Upper lobe of left lung (tissue), 6 donors: ENCODE measurements at regions not wholly inside any gene's neighbourhood (a gene's known extent, or its start where the extent isn't known, plus 50 kb on each side); places are given as distances from the start of the nearest gene placed in this dataset.

Source experiments
- ATAC-seq, 2 donors: fragments of 200-7000 bp; cut with Tn5 transposase; one replicate each; pipeline ENCODE4 v1.9.1; 2022; ENCODE audit warnings: mild to moderate bottlenecking in 2 of 2, moderate library complexity in 2 of 2; ENCODE audit not compliant: low FRiP score in 2 of 2
- DNase-seq, 2 donors: peaks; one replicate each; pipeline ENCODE4 v3.0.0-alpha.2; 2019 to 2020
- H3K27ac ChIP-seq, 4 donors: fragments of 200-600 bp; sonication (generic); one replicate each; pipeline ENCODE4 v1.5.1; 2016 to 2019
- H3K27me3 ChIP-seq, 4 donors: fragments of 200-600 bp; sonication (generic); one replicate each; pipeline ENCODE4 v1.5.1; 2017 to 2019
- H3K36me3 ChIP-seq, 4 donors: fragments of 200-600 bp; sonication (generic); one replicate each; pipeline ENCODE4 v1.5.1; 2016 to 2019
- H3K4me1 ChIP-seq, 4 donors: fragments of 200-600 bp; sonication (generic); one replicate each; pipeline ENCODE4 v1.5.1; 2018 to 2019
- H3K4me3 ChIP-seq, 4 donors: fragments of 200-600 bp; sonication (generic); one replicate each; pipeline ENCODE4 v1.5.1; 2017 to 2019; ENCODE audit warnings: mild to moderate bottlenecking in 2 of 4, moderate library complexity in 1 of 4
- H3K9me3 ChIP-seq, 4 donors: fragments of 200-600 bp; sonication (generic); one replicate each; pipeline ENCODE4 v1.5.1; 2018 to 2019
- EP300 ChIP-seq, 4 donors: sonication (generic); formaldehyde crosslinking; IDR thresholded peaks; one replicate each; pipeline ENCODE4 v1.5.1; 2017; ENCODE audit warnings: antibody characterized with exemption in 4 of 4, control low read depth in 2 of 4
- POLR2A ChIP-seq, 4 donors: fragments of 450-650 bp; IDR thresholded peaks; one replicate each; pipeline ENCODE4 v1.5.1; 2016 to 2017; ENCODE audit warnings: antibody characterized with exemption in 4 of 4, mild to moderate bottlenecking in 2 of 4
- POLR2AphosphoS5 ChIP-seq, 2 donors: sonication (generic); formaldehyde crosslinking; IDR thresholded peaks; one replicate each; pipeline ENCODE4 v1.5.1; 2017; ENCODE audit warnings: antibody characterized with exemption in 2 of 2
- whole genome bisulfite sequencing, 2 donors: methylation state at CpG; one replicate each; pipeline ENCODE4 v1.1.5; 2017 to 2018; 5-methylcytosine and 5-hydroxymethylcytosine counted together
- TF ChIP-seq, protein P1 (sequence below), 6 experiments: fragments of 450-650 bp in 4 of 6; fragments of 200-600 bp in 2 of 6; sonication (generic) in 2 of 6; IDR thresholded peaks; one replicate each; pipeline ENCODE4 v1.5.1; 2016 to 2019; ENCODE audit warnings: antibody characterized with exemption in 6 of 6
- donor health status: DM: no; HTN: no; CAD: no; lungs with moderate emphysema.
- donor health status: DM: no; HTN: yes; CAD: no; lungs with severe emphysema.

DNA sequence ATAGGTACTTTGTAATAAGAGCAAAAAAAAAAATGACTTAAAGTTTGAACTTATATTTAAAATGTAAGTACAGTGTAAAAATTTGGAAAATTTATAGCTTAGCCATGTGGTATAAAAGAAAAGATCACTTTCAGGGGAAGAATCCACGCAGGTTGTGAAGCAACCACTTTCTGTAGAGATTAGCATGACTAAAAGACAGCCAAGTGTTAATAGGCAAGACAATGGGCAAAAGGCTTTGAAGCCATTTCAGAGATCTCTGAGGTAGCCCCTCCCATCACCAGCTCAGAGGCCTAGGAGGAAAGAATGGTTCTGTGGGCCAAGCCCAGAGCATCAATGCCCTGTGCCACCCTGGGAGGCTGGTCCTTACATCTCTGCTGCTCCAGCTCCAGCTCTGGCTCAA, 346.3 kb upstream of the CHD1 start:
- Histone ChIP-seq H3K9me3 (no peaks in the 10 kb centered on the region), H3K4me3 (no peak overlapping the region), H3K36me3 (no peaks in the 10 kb centered on the region), H3K27ac (no peak overlapping the region), H3K4me1 (no peaks in the 10 kb centered on the region), H3K27me3 (no peaks in the 10 kb centered on the region)
- peak in 1 of 2 donors; percentile 26 for ATAC-seq
- 82 to 90% methylated on average over 1 of the region's 1 CpG for WGBS, 2 donors
- TF ChIP-seq EP300 (IDR thresholded peaks at IDR 0.05) (no peak), POLR2AphosphoS5 (IDR thresholded peaks at IDR 0.05) (no peak), POLR2A (IDR thresholded peaks at IDR 0.05) (no peak)
- TF ChIP-seq, protein P1, sequence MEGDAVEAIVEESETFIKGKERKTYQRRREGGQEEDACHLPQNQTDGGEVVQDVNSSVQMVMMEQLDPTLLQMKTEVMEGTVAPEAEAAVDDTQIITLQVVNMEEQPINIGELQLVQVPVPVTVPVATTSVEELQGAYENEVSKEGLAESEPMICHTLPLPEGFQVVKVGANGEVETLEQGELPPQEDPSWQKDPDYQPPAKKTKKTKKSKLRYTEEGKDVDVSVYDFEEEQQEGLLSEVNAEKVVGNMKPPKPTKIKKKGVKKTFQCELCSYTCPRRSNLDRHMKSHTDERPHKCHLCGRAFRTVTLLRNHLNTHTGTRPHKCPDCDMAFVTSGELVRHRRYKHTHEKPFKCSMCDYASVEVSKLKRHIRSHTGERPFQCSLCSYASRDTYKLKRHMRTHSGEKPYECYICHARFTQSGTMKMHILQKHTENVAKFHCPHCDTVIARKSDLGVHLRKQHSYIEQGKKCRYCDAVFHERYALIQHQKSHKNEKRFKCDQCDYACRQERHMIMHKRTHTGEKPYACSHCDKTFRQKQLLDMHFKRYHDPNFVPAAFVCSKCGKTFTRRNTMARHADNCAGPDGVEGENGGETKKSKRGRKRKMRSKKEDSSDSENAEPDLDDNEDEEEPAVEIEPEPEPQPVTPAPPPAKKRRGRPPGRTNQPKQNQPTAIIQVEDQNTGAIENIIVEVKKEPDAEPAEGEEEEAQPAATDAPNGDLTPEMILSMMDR (IDR thresholded peaks at IDR 0.05): no peak
- DNase-seq: no peak

DNA sequence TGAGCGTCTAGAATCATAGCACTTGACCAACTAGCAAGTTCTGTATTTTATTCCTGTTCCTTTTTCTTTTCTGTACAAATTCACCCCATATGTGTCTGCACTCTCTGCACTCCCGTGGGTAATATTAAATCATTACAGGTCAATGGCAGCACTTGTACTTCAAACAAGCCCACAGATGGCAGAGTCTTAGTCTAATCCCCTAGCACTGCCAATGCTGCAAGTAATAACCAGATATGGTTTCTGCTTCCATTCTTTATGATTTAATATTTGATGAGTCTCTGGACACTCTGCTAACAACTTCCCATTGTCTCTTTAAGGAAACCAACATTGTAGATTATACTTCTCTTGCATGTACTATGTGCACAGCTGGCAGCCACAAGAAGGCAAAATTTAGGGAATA, 343.8 kb upstream of the CHD1 start:
- 69 to 70% methylated on average over 2 of the region's 2 CpGs for WGBS, 2 donors

DNA sequence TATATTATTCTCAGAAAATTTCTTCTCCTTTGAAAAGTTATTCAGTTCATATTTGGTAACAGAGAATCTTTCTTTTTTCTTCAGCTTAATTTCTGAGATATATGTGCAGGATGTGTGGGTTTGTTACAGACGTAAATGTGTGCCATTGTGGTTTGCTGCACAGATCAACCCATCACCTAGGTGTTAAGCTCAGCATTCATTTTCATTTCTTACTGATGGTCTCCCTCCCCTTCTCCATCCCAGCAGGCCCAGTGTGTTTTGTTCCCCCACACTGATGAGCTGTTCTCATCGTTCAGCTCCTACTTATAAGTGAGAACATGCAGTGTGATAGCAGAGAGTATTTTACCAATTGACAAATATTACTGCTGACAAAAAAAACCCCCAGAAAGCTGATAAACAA, 330.0 kb upstream of the CHD1 start:
- Histone ChIP-seq H3K9me3 (peaks cover 0 to 9% (median 4%) of the 10 kb centered on the region in 4 donors), H3K36me3 (no peaks in the 10 kb centered on the region), H3K4me1 (no peaks in the 10 kb centered on the region), H3K4me3 (no peak overlapping the region), H3K27ac (no peak overlapping the region), H3K27me3 (no peaks in the 10 kb centered on the region)
- no peak for DNase-seq
- no peak for TF ChIP-seq POLR2A (IDR thresholded peaks at IDR 0.05)
- no peak for TF ChIP-seq EP300 (IDR thresholded peaks at IDR 0.05)
- TF ChIP-seq, protein P1 (IDR thresholded peaks at IDR 0.05): no peak
- no peak for TF ChIP-seq POLR2AphosphoS5 (IDR thresholded peaks at IDR 0.05)
- ATAC-seq: no peak
- WGBS, 2 donors: 50 to 64% methylated on average over 2 of the region's 2 CpGs

More for the DNA sequence above, 343.8 kb upstream of the CHD1 start:
- TF ChIP-seq, protein P1 (IDR thresholded peaks at IDR 0.05): no peak
- TF ChIP-seq EP300 (IDR thresholded peaks at IDR 0.05) (no peak), POLR2A (IDR thresholded peaks at IDR 0.05) (no peak), POLR2AphosphoS5 (IDR thresholded peaks at IDR 0.05) (no peak)
- Histone ChIP-seq H3K9me3 (no peaks in the 10 kb centered on the region), H3K4me1 (no peaks in the 10 kb centered on the region), H3K4me3 (no peak overlapping the region), H3K36me3 (no peaks in the 10 kb centered on the region), H3K27ac (no peak overlapping the region), H3K27me3 (no peaks in the 10 kb centered on the region)
- DNase-seq (no peak), ATAC-seq (no peak)

DNA sequence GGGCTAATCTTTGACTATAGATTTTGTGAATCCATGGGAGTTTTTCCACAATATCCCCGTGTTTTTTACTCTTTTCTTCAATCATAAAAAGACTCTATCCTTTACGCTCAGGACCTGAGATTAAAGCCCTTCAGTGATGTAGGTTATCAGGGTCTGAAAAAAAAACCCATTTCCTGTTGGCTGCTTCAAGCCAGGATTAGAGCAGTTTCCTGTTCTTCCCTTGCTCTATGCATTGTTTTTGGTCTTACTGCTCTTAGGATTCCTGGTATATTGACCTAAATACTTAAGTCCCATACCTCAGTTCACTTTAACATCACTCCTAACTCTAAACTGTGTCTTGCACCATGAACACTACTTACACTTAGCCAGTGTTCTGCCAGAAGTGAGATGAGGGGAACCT, 319.3 kb upstream of the CHD1 start:
- Histone ChIP-seq H3K9me3 (no peaks in the 10 kb centered on the region), H3K4me1 (no peaks in the 10 kb centered on the region), H3K36me3 (no peaks in the 10 kb centered on the region), H3K27me3 (no peaks in the 10 kb centered on the region), H3K27ac (no peak overlapping the region), H3K4me3 (no peak overlapping the region)
- 21 to 35% methylated on average over 2 of the region's 2 CpGs for WGBS, 2 donors
- TF ChIP-seq, protein P1 (IDR thresholded peaks at IDR 0.05): no peak
- TF ChIP-seq POLR2AphosphoS5 (IDR thresholded peaks at IDR 0.05) (no peak), POLR2A (IDR thresholded peaks at IDR 0.05) (no peak), EP300 (IDR thresholded peaks at IDR 0.05) (no peak)
- no peak for DNase-seq
- no peak for ATAC-seq

DNA sequence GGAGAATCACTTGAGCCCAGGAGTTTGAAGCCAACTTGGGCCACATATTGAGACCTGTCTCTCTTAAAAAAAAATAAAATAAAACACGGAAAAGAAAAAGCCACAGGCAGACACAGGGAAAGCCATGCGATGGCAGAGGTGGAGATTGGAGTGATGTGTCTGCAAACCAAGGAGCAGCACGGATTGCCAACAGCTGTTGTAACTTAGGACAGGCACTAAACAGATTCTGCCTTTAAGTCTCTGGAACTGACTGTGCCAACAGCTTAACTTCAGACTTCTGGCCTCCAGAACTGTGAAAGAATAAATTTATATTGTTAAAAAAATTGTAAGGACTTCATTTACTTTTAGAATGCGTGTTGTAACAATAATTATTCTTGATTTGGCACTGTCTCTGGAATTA, 318.5 kb upstream of the CHD1 start:
- 79 to 82% methylated on average over 4 of the region's 4 CpGs for WGBS, 2 donors
- Histone ChIP-seq H3K4me1 (no peaks in the 10 kb centered on the region), H3K27ac (no peak overlapping the region), H3K36me3 (no peaks in the 10 kb centered on the region), H3K9me3 (no peaks in the 10 kb centered on the region), H3K4me3 (no peak overlapping the region), H3K27me3 (no peaks in the 10 kb centered on the region)
- DNase-seq (no peak), ATAC-seq (no peak)
- TF ChIP-seq POLR2A (IDR thresholded peaks at IDR 0.05) (no peak), EP300 (IDR thresholded peaks at IDR 0.05) (no peak), POLR2AphosphoS5 (IDR thresholded peaks at IDR 0.05) (no peak)
- TF ChIP-seq, protein P1 (IDR thresholded peaks at IDR 0.05): no peak
